ENCODE measurements at regions not wholly inside any gene's neighbourhood (a gene's known extent, or its start where the extent isn't known, plus 50 kb on each side); places are given as distances from the start of the nearest gene placed in this dataset.

DNA sequence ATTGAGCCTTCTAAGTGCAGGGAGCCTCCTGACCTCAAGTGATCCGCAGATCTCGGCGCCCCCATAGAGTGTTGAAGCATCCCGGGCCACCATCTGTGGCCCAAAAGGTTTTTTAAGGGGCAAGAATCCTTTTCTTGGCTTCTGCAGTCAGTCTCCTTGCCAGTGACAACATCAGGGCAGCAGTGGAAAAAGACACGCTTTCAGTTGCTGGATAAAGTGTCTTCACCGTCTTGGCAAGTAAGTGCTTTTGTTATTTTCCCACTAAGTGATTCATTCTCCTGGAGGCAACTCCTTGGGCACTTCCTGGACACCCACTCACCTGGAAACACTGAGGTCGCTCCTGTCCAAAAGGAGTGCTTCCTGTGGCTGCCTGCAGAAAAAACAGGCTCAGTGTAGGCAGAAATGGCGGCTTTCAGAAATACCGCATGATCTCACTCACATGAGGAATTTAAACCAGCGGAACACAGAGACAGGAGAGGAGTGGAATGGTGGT is 71.7 kb upstream of the ABHD2 start (continued):
- TF ChIP-seq YY1 (IDR thresholded peaks at IDR 0.05; ENCODE audit: borderline replicate concordance in 1 of 3, control insufficient read depth in 1 of 3, extremely low read depth in 1 of 3, insufficient read depth in 3 of 3, insufficient read length in 1 of 3, insufficient replicate concordance in 2 of 3, low read depth in 1 of 3, low read length in 2 of 3) (peak in 1 of 3 experiments; percentile 14), ZNF695 (CRISPR knock-in tag; IDR thresholded peaks at IDR 0.05) (no peak), BRD9 (IDR thresholded peaks at IDR 0.05; ENCODE audit: low read depth, partially characterized antibody) (no peak)

DNA sequence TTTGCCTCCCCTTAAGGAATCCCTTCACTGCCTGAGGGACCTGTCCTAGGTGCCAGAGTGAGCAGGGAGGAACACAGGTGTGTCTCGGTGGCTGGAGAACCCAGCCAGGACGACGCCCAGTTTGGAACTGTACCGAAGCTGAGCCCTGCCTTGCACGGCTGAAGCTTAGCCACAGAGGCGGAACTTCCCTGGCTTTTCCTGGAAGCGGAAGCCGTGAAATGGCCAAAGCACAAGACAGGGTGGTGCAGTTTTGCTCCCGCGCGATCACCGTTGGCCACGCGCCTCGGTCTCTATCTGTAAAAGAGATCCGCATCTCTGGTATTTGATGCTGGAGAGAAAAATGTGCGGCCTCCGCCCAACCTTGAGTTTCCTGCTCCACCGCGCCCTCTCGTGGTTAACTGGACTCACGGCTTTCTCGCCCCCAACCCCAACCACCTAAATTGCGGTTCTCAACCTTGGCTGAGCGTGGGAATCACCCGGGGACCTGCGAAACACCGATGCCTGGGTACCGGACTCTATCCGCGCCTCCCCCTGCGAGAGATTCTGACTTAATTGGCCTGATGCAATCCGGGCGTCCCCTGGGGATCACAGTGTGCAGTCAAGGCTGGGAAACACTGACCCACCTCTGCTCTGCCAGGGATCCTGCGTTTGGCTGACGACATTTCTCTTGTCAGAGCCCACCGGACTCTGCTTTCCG is 70.7 kb upstream of the ABHD2 start:
- BruUV-seq (replicated peaks) = no TSS peak
- 3% methylated on average over 38 of the region's 38 CpGs for WGBS (ENCODE audit: insufficient coverage, low coverage, missing lambda C conversion rate)
- POLR2A ChIA-PET = interaction anchor here (0.7 to 1.3 kb wide), 3 partner anchors 14 to 113 kb away, joined by 3 to 7 read pairs (median 3); no protein-coding TSS in a partner anchor
- H3K9ac ChIP-seq (ENCODE audit: insufficient read depth in 1 of 2, low read depth in 2 of 2, low read length in 2 of 2) = peak overlapping the region; percentile 26 to 81; a peak in 3 of 4 replicates
- H3K36me3 ChIP-seq (ENCODE audit: control insufficient read depth, insufficient read depth, low read length) = no peaks in the 10 kb centered on the region
- ATAC-seq = peak; percentile 96
- no peak overlapping the region for H3K27ac ChIP-seq (ENCODE audit: extremely low read depth, low read depth, low read length)
- no peaks in the 10 kb centered on the region for H3K79me2 ChIP-seq (ENCODE audit: control insufficient read depth, insufficient read depth, low read length)
- H3K4me3 ChIP-seq = 0 out of 2 replicates have a peak overlapping the region, but pooled peaks have one; percentile 9
- FAIRE-seq = peak; percentile 93
- no peaks in the 10 kb centered on the region for H3K9me3 ChIP-seq (replicated peaks; ENCODE audit: control insufficient read depth, insufficient read depth, low read depth, low read length)
- H3K4me1 ChIP-seq (replicated peaks in 1 of 2; ENCODE audit: control insufficient read depth in 2 of 2, insufficient read depth in 2 of 2, low read length in 2 of 2) = peaks cover 5 to 15% of the 10 kb centered on the region in 2 experiments; a peak in 3 of 5 replicates
- intact Hi-C loops (cut with micrococcal nuclease) (loop anchor here (1.0 kb wide), 1 partner anchor 113 kb away; no protein-coding TSS in a partner anchor), in situ Hi-C loops (cut with MboI) (loop anchor here (5.0 kb wide), 1 partner anchor 105 kb away; the partner anchor contains the start of gene MFGE8)
- H4K20me1 ChIP-seq (replicated peaks; ENCODE audit: control insufficient read depth, insufficient read depth, low read length) = no peaks in the 10 kb centered on the region
- peak; percentile 76 to 90 (median 78) for DNase-seq (ENCODE audit: extremely low read depth in 1 of 4, low spot score in 3 of 4)
- CTCF ChIA-PET (ENCODE audit: low intra/inter-chr PET ratio) = interaction anchor here (0.9 to 2.0 kb wide), 6 partner anchors 14 to 360 kb away, joined by 3 to 13 read pairs (median 4); partner anchors contain the start of gene HAPLN3
- no peaks in the 10 kb centered on the region for H3K9me1 ChIP-seq (ENCODE audit: control insufficient read depth, insufficient read depth, low read length)
- peak overlapping the region; percentile 76 for H3K4me2 ChIP-seq (ENCODE audit: insufficient read depth, low read length)
- no peaks in the 10 kb centered on the region for H3K27me3 ChIP-seq (ENCODE audit: control insufficient read depth in 2 of 2, insufficient read depth in 2 of 2, low read length in 2 of 2)
- peak overlapping the region; percentile 93 for H2AFZ ChIP-seq (ENCODE audit: low read depth, low read length)
- TF ChIP-seq ZNF668 (CRISPR knock-in tag; IDR thresholded peaks at IDR 0.05) = no peak
- no peak for TF ChIP-seq FOXP1 (CRISPR knock-in tag; IDR thresholded peaks at IDR 0.05)
- TF ChIP-seq RAD21 (CRISPR knock-in tag; conservative IDR thresholded peaks at IDR 0.05 in 1 of 2, IDR thresholded peaks at IDR 0.05 in 1 of 2) = peak; percentile 86 to 93
- no peak for TF ChIP-seq GTF2F1 (IDR thresholded peaks at IDR 0.05; ENCODE audit: low read depth, low read length)
- TF ChIP-seq ELF1 (tag; IDR thresholded peaks at IDR 0.05) = 0 out of 2 replicates have a peak, but pooled peaks have one; percentile 20
- TF ChIP-seq, protein P1, sequence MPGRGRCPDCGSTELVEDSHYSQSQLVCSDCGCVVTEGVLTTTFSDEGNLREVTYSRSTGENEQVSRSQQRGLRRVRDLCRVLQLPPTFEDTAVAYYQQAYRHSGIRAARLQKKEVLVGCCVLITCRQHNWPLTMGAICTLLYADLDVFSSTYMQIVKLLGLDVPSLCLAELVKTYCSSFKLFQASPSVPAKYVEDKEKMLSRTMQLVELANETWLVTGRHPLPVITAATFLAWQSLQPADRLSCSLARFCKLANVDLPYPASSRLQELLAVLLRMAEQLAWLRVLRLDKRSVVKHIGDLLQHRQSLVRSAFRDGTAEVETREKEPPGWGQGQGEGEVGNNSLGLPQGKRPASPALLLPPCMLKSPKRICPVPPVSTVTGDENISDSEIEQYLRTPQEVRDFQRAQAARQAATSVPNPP (IDR thresholded peaks at IDR 0.05; ENCODE audit: borderline replicate concordance, insufficient read depth, insufficient read length) = no peak
- no peak for TF ChIP-seq LEF1 (IDR thresholded peaks at IDR 0.05)
- peak; percentile 84 for TF ChIP-seq CXXC5 (CRISPR knock-in tag; IDR thresholded peaks at IDR 0.05)
- 0 out of 2 replicates have a peak, but pooled peaks have one; percentile 28 for TF ChIP-seq BCOR (IDR thresholded peaks at IDR 0.05)
- 0 out of 3 replicates have a peak, but pooled peaks of 1 of the 2 experiments have one; percentile 13 for TF ChIP-seq CBX3 (IDR thresholded peaks at IDR 0.05; ENCODE audit: borderline replicate concordance in 1 of 2, low read length in 2 of 2)
- no peak for TF ChIP-seq GTF2E2 (tag; IDR thresholded peaks at IDR 0.05)
- TF ChIP-seq GTF2A2 (tag; IDR thresholded peaks at IDR 0.05) = no peak
- TF ChIP-seq BRF1 (IDR thresholded peaks at IDR 0.05; ENCODE audit: borderline replicate concordance, extremely low read depth, insufficient read length) = no peak
- TF ChIP-seq PTBP1 (IDR thresholded peaks at IDR 0.05; ENCODE audit: low read depth, low read length) = no peak
- no peak for TF ChIP-seq FOXK2 (conservative IDR thresholded peaks at IDR 0.05 in 1 of 2, IDR thresholded peaks at IDR 0.05 in 1 of 2; ENCODE audit: low read depth in 2 of 2)
- TF ChIP-seq C11orf30 (IDR thresholded peaks at IDR 0.05; ENCODE audit: low read depth) = no peak
- TF ChIP-seq SRSF9 (IDR thresholded peaks at IDR 0.05; ENCODE audit: borderline replicate concordance, low read depth, low read length) = no peak

Measured in K562 (cell line).